ENCODE measurements at regions not wholly inside any gene's neighbourhood (a gene's known extent, or its start where the extent isn't known, plus 50 kb on each side); places are given as distances from the start of the nearest gene placed in this dataset.

DNA sequence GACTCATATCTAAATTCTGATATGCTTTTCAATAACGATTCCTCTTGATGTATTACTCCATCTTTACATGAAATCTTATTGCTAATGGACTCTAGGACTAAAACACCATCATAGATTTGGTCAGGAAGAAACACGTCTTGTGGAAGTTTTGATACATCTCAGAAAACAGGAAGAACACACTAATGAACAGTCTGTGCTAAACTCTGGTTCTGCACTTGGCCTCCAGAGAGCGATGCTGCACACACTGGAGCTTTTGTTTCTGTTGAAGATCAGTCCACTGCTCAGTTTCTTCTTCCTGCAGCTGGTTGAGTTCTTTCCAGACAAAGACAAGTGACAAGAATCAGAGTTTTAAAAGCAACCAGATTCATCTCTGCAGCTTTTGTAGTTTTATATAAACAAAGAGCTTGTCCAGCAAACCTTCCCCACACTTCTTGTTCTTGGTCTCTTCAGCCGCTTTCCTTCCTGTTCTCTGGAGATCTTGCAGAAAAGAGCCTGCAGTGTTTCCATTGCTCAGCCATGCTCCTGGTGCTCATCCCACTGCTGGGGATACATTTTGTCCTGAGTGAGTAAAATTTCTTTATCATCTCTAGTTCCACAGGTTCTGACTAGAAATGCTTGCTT is 229.1 kb upstream of the OR4E1 start:
- TF ChIP-seq POLR2A (IDR thresholded peaks at IDR 0.05) (no peak), CTCF (IDR thresholded peaks at IDR 0.05) (no peak)
